H9 (cell line): ENCODE measurements at regions not wholly inside any gene's neighbourhood (a gene's known extent, or its start where the extent isn't known, plus 50 kb on each side); places are given as distances from the start of the nearest gene placed in this dataset.

Experiments
- DNase-seq: peaks from one replicate; pipeline ENCODE4 v3.0.0-alpha.2; 2017
- H2AFZ ChIP-seq: one replicate; pipeline ENCODE4 v1.6.1; 2013; ENCODE audit warnings: mild to moderate bottlenecking, low read length, control low read depth, moderate library complexity
- H2AK5ac ChIP-seq: 2 replicates; pipeline ENCODE4 v1.6.1; 2013; ENCODE audit warnings: low read length, control low read depth, mixed read lengths; ENCODE audit not compliant: insufficient read length
- H2BK120ac ChIP-seq: one replicate; pipeline ENCODE4 v1.6.1; 2013; ENCODE audit warnings: low read depth, mild to moderate bottlenecking, low read length, control low read depth, inconsistent platforms; ENCODE audit not compliant: poor library complexity, severe bottlenecking
- H2BK12ac ChIP-seq: 2 replicates; pipeline ENCODE4 v1.6.1; 2013; ENCODE audit warnings: low read length, control low read depth, mixed read lengths, low read depth; ENCODE audit not compliant: insufficient read length
- H2BK15ac ChIP-seq: 2 replicates; pipeline ENCODE4 v1.6.1; 2013; ENCODE audit warnings: low read depth, low read length, control low read depth
- H2BK20ac ChIP-seq: one replicate; pipeline ENCODE4 v1.6.1; 2013; ENCODE audit warnings: low read depth, mild to moderate bottlenecking, low read length, control low read depth, inconsistent platforms; ENCODE audit not compliant: poor library complexity, severe bottlenecking
- H2BK5ac ChIP-seq: 2 replicates; pipeline ENCODE4 v1.6.1; 2013; ENCODE audit warnings: low read length, control low read depth, mixed read lengths; ENCODE audit not compliant: insufficient read length
- H3K14ac ChIP-seq: 2 replicates; pipeline ENCODE4 v1.6.1; 2013; ENCODE audit warnings: low read length, control low read depth; ENCODE audit not compliant: insufficient read depth
- H3K18ac ChIP-seq: 2 replicates; pipeline ENCODE4 v1.6.1; 2013; ENCODE audit warnings: low read depth, mild to moderate bottlenecking, mixed read lengths, low read length, control low read depth; ENCODE audit not compliant: insufficient read length
- H3K23ac ChIP-seq: 2 replicates; pipeline ENCODE4 v1.6.1; 2013; ENCODE audit warnings: low read length, control low read depth, mixed read lengths, low read depth; ENCODE audit not compliant: insufficient read length
- H3K23me2 ChIP-seq: 2 replicates; pipeline ENCODE4 v1.6.1; 2013; ENCODE audit warnings: low read depth, mild to moderate bottlenecking, mixed read lengths, low read length, control low read depth; ENCODE audit not compliant: insufficient read length, poor library complexity, severe bottlenecking
- H3K27ac ChIP-seq: 2 replicates; pipeline ENCODE4 v1.5.1; 2013; ENCODE audit warnings: low read length, control low read depth, mixed read lengths, low read depth; ENCODE audit not compliant: insufficient read length
- H3K27me3 ChIP-seq: 2 replicates; pipeline ENCODE4 v1.6.1; 2013; ENCODE audit warnings: low read length, control low read depth, inconsistent platforms; ENCODE audit not compliant: insufficient read depth
- H3K4ac ChIP-seq: 2 replicates; pipeline ENCODE4 v1.6.1; 2013; ENCODE audit warnings: low read depth, mild to moderate bottlenecking, control low read depth, inconsistent platforms, low read length, moderate library complexity
- H3K4me1 ChIP-seq: 2 replicates; pipeline ENCODE4 v1.6.1; 2013; ENCODE audit warnings: low read length, control low read depth, inconsistent platforms; ENCODE audit not compliant: insufficient read depth
- H3K4me2 ChIP-seq: 2 replicates; pipeline ENCODE4 v1.6.1; 2013; ENCODE audit warnings: low read length, control low read depth, mixed read lengths; ENCODE audit not compliant: insufficient read length, insufficient read depth
- H3K56ac ChIP-seq: 2 replicates; pipeline ENCODE4 v1.6.1; 2013; ENCODE audit warnings: low read depth, mild to moderate bottlenecking, mixed read lengths, low read length, control low read depth; ENCODE audit not compliant: insufficient read length
- H3K79me1 ChIP-seq: 2 replicates; pipeline ENCODE4 v1.6.1; 2013; ENCODE audit warnings: low read depth, mild to moderate bottlenecking, moderate library complexity, low read length, control low read depth, inconsistent platforms; ENCODE audit not compliant: insufficient read depth, poor library complexity, severe bottlenecking
- H3K79me2 ChIP-seq: 2 replicates; pipeline ENCODE4 v1.6.1; 2013; ENCODE audit warnings: low read length, control low read depth, inconsistent platforms; ENCODE audit not compliant: insufficient read depth
- H3K9ac ChIP-seq: 2 replicates; pipeline ENCODE4 v1.6.1; 2013; ENCODE audit warnings: low read length, control low read depth, mixed read lengths; ENCODE audit not compliant: insufficient read length; ENCODE audit errors: extremely low read depth
- H3K9me3 ChIP-seq: one replicate; pipeline ENCODE4 v1.6.1; 2013; ENCODE audit warnings: low read depth, low read length, inconsistent platforms; ENCODE audit not compliant: control insufficient read depth
- H3T11ph ChIP-seq: one replicate; pipeline ENCODE4 v1.6.1; 2013; ENCODE audit warnings: mild to moderate bottlenecking, low read length, control low read depth, inconsistent platforms
- H4K20me1 ChIP-seq: one replicate; pipeline ENCODE4 v1.6.1; 2013; ENCODE audit not compliant: control insufficient read depth, insufficient read length, insufficient read depth
- H4K5ac ChIP-seq: 2 replicates; pipeline ENCODE4 v1.6.1; 2013; ENCODE audit warnings: low read depth, mild to moderate bottlenecking, mixed read lengths, low read length, control low read depth; ENCODE audit not compliant: insufficient read length
- H4K8ac ChIP-seq: replicated peaks from 2 replicates; pipeline ENCODE4 v1.6.1; 2013; ENCODE audit warnings: low read length, control low read depth, mixed read lengths, low read depth; ENCODE audit not compliant: insufficient read length
- H4K91ac ChIP-seq: 2 replicates; pipeline ENCODE4 v1.6.1; 2013; ENCODE audit warnings: low read depth, mild to moderate bottlenecking, moderate library complexity, mixed read lengths, low read length, control low read depth; ENCODE audit not compliant: insufficient read length
- H3K27ac Mint-ChIP-seq, 3 experiments: 2 replicates in 2 of 3; 3 replicates in 1 of 3; pipeline ENCODE4 v1.8.0; 2020 to 2021; ENCODE audit warnings: mixed read lengths in 3 of 3, mild to moderate bottlenecking in 1 of 3, moderate library complexity in 1 of 3
- H3K27me3 Mint-ChIP-seq: 2 replicates; pipeline ENCODE4 v1.8.0; 2021; ENCODE audit warnings: low read depth, mild to moderate bottlenecking, moderate library complexity, mixed read lengths
- H3K36me3 Mint-ChIP-seq, 3 experiments: 2 replicates in 2 of 3; 3 replicates in 1 of 3; pipeline ENCODE4 v1.8.0; 2020 to 2021; ENCODE audit warnings: low read depth in 3 of 3, mixed read lengths in 3 of 3; ENCODE audit not compliant: insufficient read depth in 1 of 3
- H3K4me1 Mint-ChIP-seq, 2 experiments: 2 replicates each; pipeline ENCODE4 v1.8.0; 2020; ENCODE audit warnings: mixed read lengths in 2 of 2
- H3K4me3 Mint-ChIP-seq, 2 experiments: 2 replicates in 1 of 2; 3 replicates in 1 of 2; pipeline ENCODE4 v1.8.0; 2020 to 2021; ENCODE audit warnings: mild to moderate bottlenecking in 2 of 2, mixed read lengths in 2 of 2, moderate library complexity in 1 of 2
- H3K9me3 Mint-ChIP-seq, 2 experiments: 2 replicates in 1 of 2; 3 replicates in 1 of 2; pipeline ENCODE4 v1.8.0; 2020; ENCODE audit warnings: mild to moderate bottlenecking in 2 of 2, mixed read lengths in 2 of 2, moderate library complexity in 1 of 2
- WGBS: extraction: QIAGEN DNeasy Blood & Tissue Kit; methylation state at CpG from one replicate; pipeline ENCODE4 v1.1.7; 2013; ENCODE audit warnings: missing lambda C conversion rate, low lambda C conversion rate, mixed read lengths; ENCODE audit not compliant: insufficient read length; ENCODE audit errors: extremely low coverage; 5-methylcytosine and 5-hydroxymethylcytosine counted together
- TF ChIP-seq, protein P1 (sequence below): fragments of 200-600 bp; sonication (generic); conservative IDR thresholded peaks from 3 replicates; pipeline ENCODE4 v1.8.0; 2021; ENCODE audit warnings: antibody characterized with exemption, mild to moderate bottlenecking

DNA sequence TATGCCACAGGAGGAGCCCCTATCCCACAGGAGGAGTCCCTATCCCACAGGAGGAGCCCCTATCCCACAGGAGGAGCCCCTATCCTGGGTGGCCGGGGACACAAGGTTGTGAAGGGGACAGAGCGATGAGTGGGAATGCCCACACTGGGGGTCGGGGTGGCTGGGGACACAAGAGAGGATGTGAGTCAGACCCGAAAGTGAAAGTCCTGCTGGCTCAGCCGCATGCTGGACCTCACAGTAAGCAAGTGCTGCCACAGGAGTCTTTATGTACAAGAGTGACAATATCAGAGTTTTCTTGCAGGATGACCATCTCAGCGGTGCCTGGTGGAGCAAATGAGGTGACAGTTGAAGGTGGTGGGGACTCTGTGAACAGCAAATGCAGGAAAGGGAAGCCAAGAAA is 93.7 kb downstream of the PSMB1 start:
- no peak overlapping the region for H3K27ac ChIP-seq
- WGBS, result no CpG with 5 or more reads among the region's 6 CpGs
- H3K23me2 ChIP-seq, result no peaks in the 10 kb centered on the region
- H2BK5ac ChIP-seq, result no peak overlapping the region
- H2AFZ ChIP-seq, result no peak overlapping the region
- H3K18ac ChIP-seq, result no peak overlapping the region
- no peak overlapping the region for H3K9ac ChIP-seq
- H4K8ac ChIP-seq, result no peak overlapping the region
- H3K79me1 ChIP-seq, result no peaks in the 10 kb centered on the region
- no peak overlapping the region for H2BK12ac ChIP-seq
- H3K14ac ChIP-seq, result no peak overlapping the region
- DNase-seq, result no peak
- H4K5ac ChIP-seq, result no peak overlapping the region
- H3K79me2 ChIP-seq, result no peaks in the 10 kb centered on the region
- H3K56ac ChIP-seq, result no peak overlapping the region
- H3K9me3 Mint-ChIP-seq, result no peaks in the 10 kb centered on the region
- no peak overlapping the region for H2BK15ac ChIP-seq
- no peak overlapping the region for H3K4ac ChIP-seq
- no peaks in the 10 kb centered on the region for H3K27me3 ChIP-seq
- H3K4me1 ChIP-seq, result no peaks in the 10 kb centered on the region
- H3K9me3 ChIP-seq, result no peaks in the 10 kb centered on the region
- H3K27me3 Mint-ChIP-seq, result peaks cover 6% of the 10 kb centered on the region
- no peak overlapping the region for H3K23ac ChIP-seq
- H3T11ph ChIP-seq, result no peak overlapping the region
- no peak overlapping the region for H3K4me2 ChIP-seq
- H4K91ac ChIP-seq, result no peak overlapping the region
- peak overlapping the region in 1 of 3 experiments; percentile 47; a peak in 2 of 7 replicates for H3K27ac Mint-ChIP-seq
- no peak overlapping the region for H3K4me3 Mint-ChIP-seq
- H4K20me1 ChIP-seq, result no peaks in the 10 kb centered on the region
- peaks cover 7 to 8% of the 10 kb centered on the region in 2 experiments for H3K4me1 Mint-ChIP-seq
- H2BK20ac ChIP-seq, result no peak overlapping the region
- TF ChIP-seq, protein P1, sequence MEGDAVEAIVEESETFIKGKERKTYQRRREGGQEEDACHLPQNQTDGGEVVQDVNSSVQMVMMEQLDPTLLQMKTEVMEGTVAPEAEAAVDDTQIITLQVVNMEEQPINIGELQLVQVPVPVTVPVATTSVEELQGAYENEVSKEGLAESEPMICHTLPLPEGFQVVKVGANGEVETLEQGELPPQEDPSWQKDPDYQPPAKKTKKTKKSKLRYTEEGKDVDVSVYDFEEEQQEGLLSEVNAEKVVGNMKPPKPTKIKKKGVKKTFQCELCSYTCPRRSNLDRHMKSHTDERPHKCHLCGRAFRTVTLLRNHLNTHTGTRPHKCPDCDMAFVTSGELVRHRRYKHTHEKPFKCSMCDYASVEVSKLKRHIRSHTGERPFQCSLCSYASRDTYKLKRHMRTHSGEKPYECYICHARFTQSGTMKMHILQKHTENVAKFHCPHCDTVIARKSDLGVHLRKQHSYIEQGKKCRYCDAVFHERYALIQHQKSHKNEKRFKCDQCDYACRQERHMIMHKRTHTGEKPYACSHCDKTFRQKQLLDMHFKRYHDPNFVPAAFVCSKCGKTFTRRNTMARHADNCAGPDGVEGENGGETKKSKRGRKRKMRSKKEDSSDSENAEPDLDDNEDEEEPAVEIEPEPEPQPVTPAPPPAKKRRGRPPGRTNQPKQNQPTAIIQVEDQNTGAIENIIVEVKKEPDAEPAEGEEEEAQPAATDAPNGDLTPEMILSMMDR, result no peak
- no peak overlapping the region for H2BK120ac ChIP-seq
- H3K36me3 Mint-ChIP-seq, result no peaks in the 10 kb centered on the region
- H2AK5ac ChIP-seq, result no peak overlapping the region
